ENCODE measurements at regions not wholly inside any gene's neighbourhood (a gene's known extent, or its start where the extent isn't known, plus 50 kb on each side); places are given as distances from the start of the nearest gene placed in this dataset.
A peak's percentile ranks its signal among the peaks of the same experiment; 100 is the strongest.

DNA sequence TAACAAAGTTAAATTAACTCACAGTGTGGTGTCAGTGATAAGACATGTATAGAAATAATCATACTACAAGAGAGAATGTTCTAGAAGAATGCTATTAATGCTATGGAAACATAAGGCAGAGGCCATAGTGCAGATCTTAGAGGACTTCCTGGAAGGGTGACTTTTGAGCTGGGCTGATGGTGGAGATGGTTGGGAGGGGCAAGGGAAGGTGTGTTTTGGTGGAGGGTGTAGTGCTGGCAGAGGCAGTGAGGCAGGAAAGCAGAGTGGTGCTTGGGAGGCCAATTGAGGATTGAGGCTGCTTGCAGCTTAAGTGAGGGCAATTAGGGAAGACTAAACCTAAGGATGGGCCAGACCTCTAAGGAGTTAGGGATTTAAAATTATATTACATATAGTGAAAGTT, 58.5 kb upstream of the FNDC1 start:
- H3K27ac ChIP-seq = no peak overlapping the region
- H3K79me2 ChIP-seq (ENCODE audit: low read depth) = no peaks in the 10 kb centered on the region
- H3K36me3 ChIP-seq (ENCODE audit: low read depth) = no peaks in the 10 kb centered on the region
- H3K4me3 ChIP-seq = no peak overlapping the region
- no peaks in the 10 kb centered on the region for H3F3A ChIP-seq (ENCODE audit: insufficient read depth, low read depth)
- H3K9me2 ChIP-seq (ENCODE audit: insufficient read depth) = no peaks in the 10 kb centered on the region
- no peak overlapping the region for H3K4me2 ChIP-seq
- H2AFZ ChIP-seq = no peak overlapping the region
- ChIA-PET POLR2A (ENCODE audit: unreplicated experiment) (no interaction called here), CTCF (no interaction called here)
- TF ChIP-seq EZH2 (IDR thresholded peaks at IDR 0.05; ENCODE audit: low read depth) = no peak
- TF ChIP-seq, protein P1, sequence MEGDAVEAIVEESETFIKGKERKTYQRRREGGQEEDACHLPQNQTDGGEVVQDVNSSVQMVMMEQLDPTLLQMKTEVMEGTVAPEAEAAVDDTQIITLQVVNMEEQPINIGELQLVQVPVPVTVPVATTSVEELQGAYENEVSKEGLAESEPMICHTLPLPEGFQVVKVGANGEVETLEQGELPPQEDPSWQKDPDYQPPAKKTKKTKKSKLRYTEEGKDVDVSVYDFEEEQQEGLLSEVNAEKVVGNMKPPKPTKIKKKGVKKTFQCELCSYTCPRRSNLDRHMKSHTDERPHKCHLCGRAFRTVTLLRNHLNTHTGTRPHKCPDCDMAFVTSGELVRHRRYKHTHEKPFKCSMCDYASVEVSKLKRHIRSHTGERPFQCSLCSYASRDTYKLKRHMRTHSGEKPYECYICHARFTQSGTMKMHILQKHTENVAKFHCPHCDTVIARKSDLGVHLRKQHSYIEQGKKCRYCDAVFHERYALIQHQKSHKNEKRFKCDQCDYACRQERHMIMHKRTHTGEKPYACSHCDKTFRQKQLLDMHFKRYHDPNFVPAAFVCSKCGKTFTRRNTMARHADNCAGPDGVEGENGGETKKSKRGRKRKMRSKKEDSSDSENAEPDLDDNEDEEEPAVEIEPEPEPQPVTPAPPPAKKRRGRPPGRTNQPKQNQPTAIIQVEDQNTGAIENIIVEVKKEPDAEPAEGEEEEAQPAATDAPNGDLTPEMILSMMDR (conservative IDR thresholded peaks at IDR 0.05) = no peak
- no peak for DNase-seq
- H3K4me1 ChIP-seq (replicated peaks; ENCODE audit: insufficient read depth) = no peaks in the 10 kb centered on the region
- H3K9me3 ChIP-seq (ENCODE audit: insufficient read depth, low read depth) = no peaks in the 10 kb centered on the region
- H4K20me1 ChIP-seq (ENCODE audit: insufficient read depth) = no peaks in the 10 kb centered on the region
- intact Hi-C loops (cut with micrococcal nuclease; ENCODE audit: unreplicated experiment) = no loop called here
- no peaks in the 10 kb centered on the region for H3K27me3 ChIP-seq (ENCODE audit: insufficient read depth, low read depth)
- BruUV-seq (replicated peaks) = no TSS peak

DNA sequence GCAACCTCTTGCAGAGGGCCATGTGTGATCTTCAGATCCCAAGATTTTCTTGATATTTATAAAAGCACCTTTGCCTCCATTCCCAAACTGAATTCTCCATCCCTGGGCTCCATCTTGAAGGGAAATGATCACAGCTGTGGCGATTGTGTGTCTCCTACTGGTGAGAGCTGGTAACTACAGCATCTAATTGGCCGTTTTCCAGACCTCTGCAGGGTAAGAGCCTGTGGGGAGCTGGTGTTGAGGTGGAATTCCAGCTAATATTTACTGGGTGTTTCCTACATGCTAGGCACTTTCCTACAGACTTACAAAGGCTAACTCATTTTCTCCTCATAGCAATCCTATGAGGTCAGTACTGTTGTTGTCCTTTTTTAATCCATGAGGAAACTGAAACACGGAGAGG, 59.2 kb upstream of the FNDC1 start:
- POLR2A ChIA-PET (ENCODE audit: unreplicated experiment) = interaction anchor here (0.6 kb wide), 1 partner anchor 46 kb away, joined by 4 read pairs; no protein-coding TSS in a partner anchor
- Histone ChIP-seq H3K4me2 (no peak overlapping the region), H3K27me3 (ENCODE audit: insufficient read depth, low read depth) (no peaks in the 10 kb centered on the region), H3K4me3 (no peak overlapping the region), H2AFZ (no peak overlapping the region), H3K36me3 (ENCODE audit: low read depth) (no peaks in the 10 kb centered on the region), H3K79me2 (ENCODE audit: low read depth) (no peaks in the 10 kb centered on the region), H3K9me2 (ENCODE audit: insufficient read depth) (no peaks in the 10 kb centered on the region), H4K20me1 (ENCODE audit: insufficient read depth) (no peaks in the 10 kb centered on the region), H3K27ac (no peak overlapping the region), H3K4me1 (replicated peaks; ENCODE audit: insufficient read depth) (no peaks in the 10 kb centered on the region), H3F3A (ENCODE audit: insufficient read depth, low read depth) (no peaks in the 10 kb centered on the region), H3K9me3 (ENCODE audit: insufficient read depth, low read depth) (no peaks in the 10 kb centered on the region)
- no peak for DNase-seq
- intact Hi-C loops (cut with micrococcal nuclease; ENCODE audit: unreplicated experiment) = no loop called here
- BruUV-seq (replicated peaks) = no TSS peak
- CTCF ChIA-PET = no interaction called here
- TF ChIP-seq, protein P1 (conservative IDR thresholded peaks at IDR 0.05) = peak; percentile 70
- no peak for TF ChIP-seq EZH2 (IDR thresholded peaks at IDR 0.05; ENCODE audit: low read depth)

DNA sequence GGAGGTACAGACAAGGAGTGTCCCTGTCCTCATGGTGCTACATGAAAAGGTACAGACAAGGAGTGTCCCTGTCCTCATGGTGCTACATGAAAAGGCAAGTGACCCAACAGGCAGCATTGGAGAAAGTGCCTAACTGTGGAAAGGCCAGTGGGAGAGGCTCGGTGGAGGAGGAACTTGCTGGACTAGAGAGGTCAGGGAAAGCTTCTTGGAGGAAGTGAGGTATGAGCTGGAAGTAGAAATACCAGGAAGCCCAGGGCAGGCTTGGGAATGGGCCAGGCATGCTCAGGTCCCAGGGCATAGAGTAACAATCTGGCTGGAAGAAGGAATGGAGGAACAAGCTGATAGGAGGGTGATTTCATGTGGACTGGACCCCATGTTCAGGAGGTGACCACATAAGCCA, 59.8 kb upstream of the FNDC1 start:
- ChIA-PET POLR2A (ENCODE audit: unreplicated experiment) (no interaction called here), CTCF (no interaction called here)
- H3F3A ChIP-seq (ENCODE audit: insufficient read depth, low read depth) = no peaks in the 10 kb centered on the region
- H3K9me3 ChIP-seq (ENCODE audit: insufficient read depth, low read depth) = no peaks in the 10 kb centered on the region
- H4K20me1 ChIP-seq (ENCODE audit: insufficient read depth) = no peaks in the 10 kb centered on the region
- intact Hi-C loops (cut with micrococcal nuclease; ENCODE audit: unreplicated experiment) = loop anchor here (10.0 kb wide), 1 partner anchor 405 kb away; no protein-coding TSS in a partner anchor
- no peaks in the 10 kb centered on the region for H3K36me3 ChIP-seq (ENCODE audit: low read depth)
- no peak overlapping the region for H3K4me2 ChIP-seq
- TF ChIP-seq, protein P1 (conservative IDR thresholded peaks at IDR 0.05) = no peak
- no peak for TF ChIP-seq EZH2 (IDR thresholded peaks at IDR 0.05; ENCODE audit: low read depth)
- BruUV-seq (replicated peaks) = no TSS peak
- no peak for DNase-seq
- no peaks in the 10 kb centered on the region for H3K4me1 ChIP-seq (replicated peaks; ENCODE audit: insufficient read depth)
- no peaks in the 10 kb centered on the region for H3K9me2 ChIP-seq (ENCODE audit: insufficient read depth)
- no peak overlapping the region for H3K27ac ChIP-seq
- H3K4me3 ChIP-seq = no peak overlapping the region
- no peaks in the 10 kb centered on the region for H3K27me3 ChIP-seq (ENCODE audit: insufficient read depth, low read depth)
- H3K79me2 ChIP-seq (ENCODE audit: low read depth) = no peaks in the 10 kb centered on the region
- no peak overlapping the region for H2AFZ ChIP-seq

All from PC-9 (cell line).